ENCODE measurements at regions not wholly inside any gene's neighbourhood (a gene's known extent, or its start where the extent isn't known, plus 50 kb on each side); places are given as distances from the start of the nearest gene placed in this dataset.

DNA sequence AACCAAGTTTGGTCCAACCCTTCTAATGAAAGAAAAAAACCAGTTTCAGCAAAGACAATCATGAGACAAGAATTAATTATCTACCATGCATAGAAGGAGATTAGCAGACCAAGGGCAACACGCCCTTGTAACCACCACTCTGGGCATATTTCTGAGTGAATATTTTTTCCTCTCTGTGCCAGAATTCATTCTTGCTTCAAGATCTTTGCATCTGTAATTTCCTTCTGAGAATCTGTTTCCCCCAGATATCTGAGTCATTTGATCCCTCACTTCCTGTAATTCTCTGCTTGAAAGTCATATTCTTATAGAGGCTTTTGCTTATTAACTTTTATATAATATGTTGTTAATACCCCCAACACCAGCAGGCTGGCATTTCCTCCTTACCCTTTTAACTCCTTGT, 243.7 kb downstream of the SLC16A7 start:
- TF ChIP-seq, protein P1, sequence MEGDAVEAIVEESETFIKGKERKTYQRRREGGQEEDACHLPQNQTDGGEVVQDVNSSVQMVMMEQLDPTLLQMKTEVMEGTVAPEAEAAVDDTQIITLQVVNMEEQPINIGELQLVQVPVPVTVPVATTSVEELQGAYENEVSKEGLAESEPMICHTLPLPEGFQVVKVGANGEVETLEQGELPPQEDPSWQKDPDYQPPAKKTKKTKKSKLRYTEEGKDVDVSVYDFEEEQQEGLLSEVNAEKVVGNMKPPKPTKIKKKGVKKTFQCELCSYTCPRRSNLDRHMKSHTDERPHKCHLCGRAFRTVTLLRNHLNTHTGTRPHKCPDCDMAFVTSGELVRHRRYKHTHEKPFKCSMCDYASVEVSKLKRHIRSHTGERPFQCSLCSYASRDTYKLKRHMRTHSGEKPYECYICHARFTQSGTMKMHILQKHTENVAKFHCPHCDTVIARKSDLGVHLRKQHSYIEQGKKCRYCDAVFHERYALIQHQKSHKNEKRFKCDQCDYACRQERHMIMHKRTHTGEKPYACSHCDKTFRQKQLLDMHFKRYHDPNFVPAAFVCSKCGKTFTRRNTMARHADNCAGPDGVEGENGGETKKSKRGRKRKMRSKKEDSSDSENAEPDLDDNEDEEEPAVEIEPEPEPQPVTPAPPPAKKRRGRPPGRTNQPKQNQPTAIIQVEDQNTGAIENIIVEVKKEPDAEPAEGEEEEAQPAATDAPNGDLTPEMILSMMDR (IDR thresholded peaks at IDR 0.05), result no peak
- no peak for TF ChIP-seq EP300 (IDR thresholded peaks at IDR 0.05)
